ENCODE measurements at regions not wholly inside any gene's neighbourhood (a gene's known extent, or its start where the extent isn't known, plus 50 kb on each side); places are given as distances from the start of the nearest gene placed in this dataset.
"Not testable (repeated sequence)": the region's sequence is repeated elsewhere in the genome, so short reads cannot be mapped to it uniquely, and the experiment has no call there.

DNA sequence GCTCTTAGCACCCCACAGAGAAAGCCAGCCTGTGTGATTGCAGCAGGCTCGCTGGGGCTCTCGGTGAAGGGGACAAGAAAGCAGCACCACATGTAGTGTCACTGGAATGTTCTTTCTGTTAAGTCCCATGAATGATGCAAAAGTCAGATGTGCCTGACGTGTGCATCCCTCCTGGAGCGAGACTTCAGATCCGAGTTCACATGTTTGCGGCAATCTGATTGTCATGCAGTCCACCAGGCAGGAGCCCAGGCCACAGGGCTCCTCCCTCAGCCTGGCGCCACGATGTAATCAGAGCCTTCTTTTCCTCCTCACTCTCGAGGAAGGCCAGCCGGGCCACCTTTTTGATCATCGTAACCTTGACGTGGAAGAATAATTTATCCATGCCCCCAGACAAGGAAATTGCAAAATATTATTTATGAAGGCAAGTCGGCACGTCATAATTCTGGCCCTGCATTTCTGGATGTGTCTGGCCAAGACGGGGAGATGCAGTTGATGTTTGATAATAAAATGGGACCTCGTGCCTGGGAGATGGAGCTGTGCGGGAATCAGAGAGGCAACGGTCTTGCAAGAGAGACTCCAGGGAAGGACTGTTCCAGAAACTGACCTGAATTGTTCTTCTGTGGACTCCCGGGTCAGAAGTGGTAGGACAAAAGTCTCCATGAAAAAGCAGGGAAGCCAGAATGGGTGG, 214.6 kb downstream of the PHETA1 start:
- no peak for DNase-seq (ENCODE audit: low read depth)

DNA sequence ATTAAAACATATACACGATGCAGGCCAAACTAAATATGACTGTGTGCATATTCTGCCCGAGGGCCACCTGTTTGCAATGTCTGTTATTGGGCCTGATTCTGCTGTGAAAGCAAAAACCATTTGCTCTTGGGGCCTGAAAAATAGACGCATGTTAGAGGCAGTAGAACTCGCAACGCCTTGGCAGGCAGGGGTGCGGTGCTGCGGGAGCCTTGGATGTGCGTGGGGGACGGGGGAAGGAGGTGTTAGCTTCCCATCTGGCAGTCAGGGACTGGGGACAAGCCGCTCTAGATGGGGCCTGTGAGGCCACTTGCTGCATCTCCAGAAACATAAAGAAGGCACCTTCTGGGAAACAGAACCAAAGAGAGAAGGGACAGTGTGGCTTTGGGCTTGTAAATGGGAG, 216.3 kb downstream of the PHETA1 start:
- DNase-seq (ENCODE audit: low read depth), result no peak

DNA sequence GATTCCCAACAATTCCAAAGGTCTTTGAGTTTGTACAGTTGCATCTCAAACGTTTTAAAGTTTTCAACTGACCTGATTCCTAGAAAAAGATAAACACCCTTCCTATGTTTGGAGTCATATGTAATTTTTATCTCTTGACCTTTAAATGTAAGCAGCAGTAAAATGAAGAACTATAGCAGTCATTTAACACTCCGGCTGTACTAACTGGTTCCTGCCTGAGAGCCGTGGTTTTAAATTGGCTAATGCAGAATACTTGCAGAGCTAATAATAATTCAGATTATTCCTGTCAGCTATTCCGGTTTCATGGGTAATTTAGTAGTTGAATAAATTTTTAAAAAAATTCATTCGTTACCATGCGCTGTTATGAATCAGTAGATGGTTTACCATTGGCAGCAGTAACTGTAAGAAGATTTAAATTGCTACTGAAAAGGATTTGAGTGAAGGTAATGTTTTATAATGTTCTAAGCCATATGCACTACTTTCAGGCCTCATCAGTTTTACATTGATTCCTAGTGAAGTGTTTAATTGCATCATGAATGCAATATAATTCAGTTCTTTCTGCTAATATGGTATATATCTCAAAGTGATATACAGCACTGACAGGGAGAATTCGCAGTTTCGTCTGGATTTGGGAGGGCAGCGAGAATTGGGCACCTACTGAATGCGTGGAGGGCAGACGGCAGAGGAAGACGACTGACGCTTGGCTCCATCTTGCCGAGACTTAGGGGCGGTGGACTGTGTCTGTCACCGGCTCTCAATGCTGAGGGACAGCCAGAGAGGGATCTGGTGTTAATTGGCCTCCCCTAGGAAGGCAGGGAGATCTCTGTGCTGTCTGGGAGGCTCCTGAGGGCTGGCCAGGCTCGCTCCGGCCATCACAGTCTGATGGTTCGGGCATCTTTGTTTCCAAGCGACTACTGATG, 217.7 kb downstream of the PHETA1 start:
- no peak for DNase-seq (ENCODE audit: low read depth)

DNA sequence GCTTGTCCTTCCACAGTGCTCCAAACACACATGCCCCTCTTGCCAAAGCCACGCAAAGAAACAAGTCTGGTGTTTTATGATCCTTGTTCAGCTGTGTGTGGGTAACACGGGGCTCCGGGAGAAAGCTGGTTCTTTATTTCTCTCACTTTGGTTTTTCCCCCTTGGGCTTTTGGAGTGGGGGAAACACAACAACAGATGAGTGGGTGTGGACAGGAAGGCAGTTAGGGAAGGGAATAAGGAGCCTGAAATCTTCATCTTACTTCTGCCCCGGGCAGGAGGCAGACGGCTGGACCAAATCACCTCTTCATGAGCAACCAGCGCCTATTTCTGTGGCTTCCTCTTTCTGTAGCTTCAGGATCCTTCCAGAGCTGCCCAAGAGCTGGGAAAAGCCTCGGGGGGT, 218.5 kb downstream of the PHETA1 start:
- no peak for DNase-seq (ENCODE audit: low read depth)

DNA sequence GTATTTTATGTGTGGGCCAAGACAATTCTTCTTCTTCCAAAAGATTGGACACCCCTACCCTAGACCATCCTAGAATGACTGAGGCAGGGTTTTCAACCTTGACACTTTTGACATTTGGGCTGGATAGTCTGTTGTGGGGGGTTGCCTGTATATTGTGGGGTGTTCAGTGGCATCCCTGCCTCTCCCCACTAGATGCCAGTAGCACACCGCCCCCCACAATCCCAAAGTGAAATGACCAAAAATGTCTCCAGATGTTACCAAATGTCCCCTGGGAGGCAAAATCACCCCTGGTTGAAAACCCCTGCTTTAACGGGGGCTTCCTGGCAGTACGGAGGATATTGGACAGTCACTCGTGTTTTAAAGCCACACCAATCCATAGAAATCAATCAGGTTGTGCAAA, 219.6 kb downstream of the PHETA1 start:
- DNase-seq (ENCODE audit: low read depth), result no peak

DNA sequence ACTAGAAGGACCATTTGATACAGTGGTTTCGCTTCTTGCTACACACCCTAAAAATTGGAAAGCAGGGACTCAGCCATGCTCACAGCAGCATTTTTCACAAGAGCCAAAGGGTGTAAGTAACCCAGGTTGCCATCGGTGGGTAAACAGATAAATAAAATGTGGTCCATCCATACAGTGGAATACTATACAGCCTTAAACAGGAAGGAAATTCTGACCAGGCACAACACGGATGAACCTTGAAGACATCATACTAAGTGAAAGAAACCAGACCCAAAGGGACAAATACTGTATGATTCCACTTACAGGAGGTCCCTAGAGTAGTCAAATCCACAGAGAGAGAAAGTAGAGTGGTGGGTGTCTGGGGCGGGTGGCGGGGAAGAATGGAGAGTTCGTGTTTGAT, 220.9 kb downstream of the PHETA1 start:
- no peak for DNase-seq (ENCODE audit: low read depth)

DNA sequence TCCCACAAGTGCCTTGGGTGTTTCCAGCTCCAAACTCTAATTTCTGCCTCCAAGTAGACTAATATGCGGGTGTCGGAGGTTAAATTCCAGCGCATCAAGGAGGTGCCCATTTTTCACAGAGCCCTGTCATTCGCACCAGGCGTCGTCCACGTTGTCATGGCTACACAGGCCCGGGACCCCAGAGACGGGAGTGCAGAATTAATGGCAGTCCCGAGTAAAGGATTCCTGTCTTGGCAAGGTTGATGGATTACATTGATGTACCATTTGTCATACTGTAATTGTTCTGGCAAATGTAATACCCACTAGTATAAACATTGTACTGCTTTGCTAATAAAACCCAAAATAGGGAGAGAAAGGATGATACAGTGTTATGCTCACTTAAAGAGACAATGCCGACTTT, 222.9 kb upstream of the MYL2 start:
- DNase-seq (ENCODE audit: low read depth), result no peak

DNA sequence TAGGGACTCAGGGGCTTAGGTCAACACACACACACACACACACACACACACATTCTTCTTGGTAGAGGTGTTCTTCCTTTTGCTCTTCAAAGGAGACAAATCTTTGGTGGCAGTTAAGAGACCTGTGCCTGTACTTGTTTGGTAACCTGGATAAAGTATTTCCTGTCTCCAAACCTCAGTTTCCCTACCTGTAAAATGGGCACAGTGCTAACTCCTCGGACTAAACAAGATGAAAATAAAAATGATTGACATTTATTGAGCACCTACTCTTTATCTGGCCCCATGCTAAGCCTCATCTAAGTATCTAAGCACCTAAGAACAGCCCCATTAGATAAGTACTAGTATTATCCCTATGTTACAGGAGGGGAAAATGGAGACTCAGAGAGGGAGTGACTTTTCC, 220.8 kb upstream of the MYL2 start:
- DNase-seq (ENCODE audit: low read depth), result no peak

DNA sequence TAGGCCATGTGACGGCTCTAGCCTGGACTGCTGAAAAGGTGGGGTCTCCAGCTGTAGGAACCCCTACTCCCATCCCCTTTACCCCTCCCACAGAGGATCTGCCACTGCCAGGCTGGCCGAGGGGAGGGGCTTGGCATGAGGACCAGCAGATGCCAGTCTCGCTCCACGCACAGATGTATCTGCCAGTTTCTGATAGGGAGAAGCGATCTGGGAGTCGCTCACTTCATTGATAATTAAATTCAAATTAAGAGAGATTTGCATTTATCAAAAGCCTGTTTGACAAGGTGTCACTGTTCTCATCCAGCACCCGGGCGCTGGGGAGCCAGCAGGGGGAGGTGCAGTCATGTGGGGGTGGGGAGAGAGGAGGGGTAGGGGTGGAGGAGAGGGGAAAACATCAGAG, 217.6 kb upstream of the MYL2 start:
- DNase-seq (ENCODE audit: low read depth), result no peak

DNA sequence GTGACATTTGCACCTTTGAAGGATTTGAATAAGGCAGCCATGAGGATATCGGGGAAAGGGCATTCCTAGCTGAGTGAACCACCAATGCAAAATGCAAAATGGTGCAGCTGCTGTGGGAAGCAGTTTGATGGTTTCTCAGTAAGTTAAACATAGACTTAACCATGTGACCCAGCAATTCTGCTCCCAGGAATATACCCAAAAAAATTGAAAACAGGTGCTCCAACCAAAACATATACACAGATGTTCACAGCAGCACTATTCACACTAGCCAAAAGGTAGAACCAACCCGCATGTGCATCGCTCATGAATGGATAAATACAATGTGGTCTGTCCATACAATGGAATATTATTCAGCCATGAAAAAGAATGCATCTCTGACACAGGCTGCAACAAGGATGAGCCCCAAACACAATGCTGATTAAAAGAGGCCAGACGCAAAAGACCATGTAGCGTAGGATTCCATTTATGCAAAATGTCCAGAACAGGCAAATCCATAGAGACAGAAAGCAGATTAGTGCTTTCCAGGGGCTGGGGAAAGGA, 215.0 kb upstream of the MYL2 start:
- DNase-seq (ENCODE audit: low read depth), result no peak

DNA sequence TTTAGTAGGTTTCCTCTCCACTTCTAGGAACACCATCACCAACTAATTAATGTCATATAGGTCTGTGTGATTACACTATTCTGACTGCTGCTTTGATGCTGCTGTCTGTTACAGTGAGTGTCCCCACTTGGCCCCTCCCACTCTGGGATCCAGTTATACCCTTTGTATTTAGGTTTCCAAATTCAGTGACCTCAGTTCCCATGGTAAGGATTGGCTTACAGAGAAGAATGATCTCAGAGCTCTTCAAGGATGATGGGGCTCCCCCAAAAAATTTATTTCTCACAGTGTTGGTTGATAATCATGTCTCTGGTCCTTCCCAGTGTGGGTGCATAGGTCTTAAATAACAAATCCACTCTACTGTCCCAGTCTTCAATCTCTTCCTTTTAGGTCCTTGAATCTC, 210.0 kb upstream of the MYL2 start:
- no peak for DNase-seq (ENCODE audit: low read depth)

DNA sequence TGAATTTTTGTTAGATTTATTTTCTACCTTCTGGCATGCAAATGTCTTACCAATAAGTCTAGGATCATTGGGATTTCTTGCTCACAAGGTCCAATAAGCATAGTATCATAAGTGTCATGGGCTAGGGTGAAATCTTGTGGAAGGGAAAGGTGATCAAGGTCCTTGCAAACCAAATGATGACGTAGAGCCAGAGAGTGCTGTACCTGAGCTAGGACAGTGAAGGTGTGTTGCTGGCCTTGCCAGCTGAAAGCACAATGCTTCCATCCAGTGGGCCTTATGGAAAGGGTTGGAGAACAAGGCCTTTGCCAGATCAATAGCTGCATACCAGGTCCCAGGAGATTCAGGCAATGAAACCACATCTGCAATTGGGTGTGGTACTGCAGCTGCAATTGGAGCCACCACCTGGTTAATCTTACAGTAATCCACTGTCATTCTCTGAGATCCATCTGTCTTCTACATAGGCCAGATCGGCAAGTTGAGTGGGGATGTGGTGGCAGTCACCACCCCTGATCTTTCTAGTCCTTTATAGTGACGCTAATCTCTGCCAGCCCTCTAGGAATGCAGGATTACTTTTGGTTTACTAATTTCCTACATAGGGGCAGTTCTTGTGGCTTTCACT, 208.9 kb upstream of the MYL2 start:
- no peak for DNase-seq (ENCODE audit: low read depth)

DNA sequence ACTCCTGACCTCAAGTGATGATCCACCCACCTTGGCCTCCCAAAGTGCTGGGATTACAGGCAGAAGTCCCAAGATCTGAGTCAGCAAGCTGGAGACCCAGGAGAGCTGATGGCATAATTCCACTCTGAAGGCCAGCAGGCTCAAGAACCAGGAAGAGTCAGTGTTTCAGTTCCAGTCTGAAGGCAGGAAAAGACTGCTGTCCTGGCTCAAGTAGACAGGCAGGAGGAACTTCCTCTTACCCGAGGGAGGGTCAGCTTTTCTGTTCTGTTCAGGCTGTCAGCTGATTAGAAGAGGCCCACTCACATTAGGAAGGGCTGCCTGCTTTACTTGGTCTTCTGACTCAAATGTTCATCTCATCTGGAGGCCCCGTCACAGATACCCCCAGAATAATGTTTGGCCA, 206.0 kb upstream of the MYL2 start:
- DNase-seq (ENCODE audit: low read depth), result no peak

DNA sequence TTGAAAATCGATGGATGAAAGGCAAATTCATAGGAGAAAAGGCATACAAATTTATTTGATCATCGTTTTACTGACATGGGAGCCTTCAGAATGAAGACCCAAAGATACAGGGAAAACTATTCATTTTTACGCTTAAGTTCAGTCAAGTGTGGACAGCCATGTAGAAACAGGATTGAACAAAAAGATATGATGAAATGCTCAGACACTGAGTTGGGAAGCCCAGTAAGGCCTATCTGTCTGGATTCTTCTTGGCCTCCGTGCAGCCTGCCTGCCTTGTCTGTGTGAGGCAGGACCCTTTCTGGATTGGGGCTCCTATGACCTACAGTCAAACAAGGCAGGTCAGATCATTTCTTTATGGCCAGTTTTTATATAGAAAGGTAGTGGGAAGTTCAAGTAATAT, 203.8 kb upstream of the MYL2 start:
- DNase-seq (ENCODE audit: low read depth), result no peak

DNA sequence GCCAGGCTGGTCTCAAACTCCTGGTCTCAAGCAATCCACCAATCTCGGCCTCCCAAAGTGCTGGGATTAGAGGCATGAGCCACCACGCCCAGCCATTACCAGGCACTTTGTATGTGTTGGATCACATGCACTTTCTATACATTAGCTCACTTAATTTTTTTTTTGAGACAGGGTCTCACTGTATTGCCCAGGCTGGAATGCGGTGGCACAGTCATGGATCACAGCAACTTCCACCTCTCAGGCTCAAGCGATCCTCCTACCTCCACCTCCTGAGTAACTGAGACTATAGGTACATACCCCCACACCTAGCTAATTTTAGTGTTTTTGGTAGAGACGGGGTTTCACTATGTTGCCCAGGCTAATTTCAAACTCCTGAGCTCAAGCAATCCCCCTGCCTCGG, 203.0 kb upstream of the MYL2 start:
- no peak for DNase-seq (ENCODE audit: low read depth)

DNA sequence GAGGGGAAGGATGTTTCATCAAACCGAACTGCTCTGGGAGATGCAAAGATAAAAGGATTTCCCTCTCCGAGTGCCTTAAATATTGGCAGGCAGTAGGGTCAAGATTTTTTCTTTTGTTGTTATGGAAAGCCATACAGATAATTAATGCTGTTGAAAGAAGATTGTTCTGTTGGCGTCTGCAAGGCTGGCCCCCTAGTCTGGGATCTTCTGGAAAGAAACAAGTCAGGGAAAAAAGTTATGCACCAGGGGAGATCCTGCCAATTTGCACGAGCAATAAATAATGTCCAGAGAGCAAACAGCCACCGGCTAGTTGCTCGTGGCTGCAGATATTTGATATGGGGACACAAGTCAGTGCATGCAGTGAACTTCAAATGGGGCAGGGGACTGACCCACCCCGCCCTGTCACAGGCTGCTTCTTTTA, 202.1 kb upstream of the MYL2 start:
- no peak for DNase-seq (ENCODE audit: low read depth)

DNA sequence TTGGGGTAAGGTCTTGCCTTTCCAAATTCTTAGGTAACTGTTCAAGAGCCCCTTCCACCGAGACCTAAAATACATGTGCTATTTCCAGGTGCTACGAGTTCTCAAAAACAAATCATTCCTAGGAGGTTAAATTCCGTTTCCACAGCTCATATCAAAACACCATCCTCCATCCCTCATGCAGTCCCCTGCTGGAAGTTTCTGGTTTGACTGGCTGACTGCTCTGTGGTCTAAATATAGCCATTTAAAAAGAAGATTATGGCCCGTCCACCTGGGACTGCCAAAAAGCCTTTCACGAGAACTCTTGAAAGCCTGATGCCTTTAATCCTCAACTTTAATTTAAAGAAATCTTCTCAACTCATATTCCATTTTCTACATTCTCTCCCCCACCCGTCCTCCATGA, 201.5 kb upstream of the MYL2 start:
- DNase-seq (ENCODE audit: low read depth), result no peak

DNA sequence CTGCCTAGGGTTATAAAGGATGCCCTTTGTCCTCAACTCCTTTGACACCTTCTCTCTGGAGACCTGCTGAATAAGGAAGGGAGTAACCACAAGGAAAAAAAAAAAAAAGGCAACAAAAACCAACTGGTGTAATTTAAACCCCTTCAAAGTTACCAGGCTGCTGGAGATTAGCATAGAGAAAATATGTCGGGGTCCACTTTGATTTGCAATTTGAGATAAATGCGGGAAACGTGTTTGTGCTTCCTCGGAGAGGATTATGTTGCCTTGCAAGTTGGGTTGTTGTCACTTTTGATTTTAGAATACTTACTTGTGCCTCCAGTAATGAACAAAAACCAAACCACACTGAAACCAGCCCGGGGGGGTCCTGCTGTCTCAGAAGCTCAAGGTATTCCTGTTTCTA, 200.2 kb upstream of the MYL2 start:
- no peak for DNase-seq (ENCODE audit: low read depth)

DNA sequence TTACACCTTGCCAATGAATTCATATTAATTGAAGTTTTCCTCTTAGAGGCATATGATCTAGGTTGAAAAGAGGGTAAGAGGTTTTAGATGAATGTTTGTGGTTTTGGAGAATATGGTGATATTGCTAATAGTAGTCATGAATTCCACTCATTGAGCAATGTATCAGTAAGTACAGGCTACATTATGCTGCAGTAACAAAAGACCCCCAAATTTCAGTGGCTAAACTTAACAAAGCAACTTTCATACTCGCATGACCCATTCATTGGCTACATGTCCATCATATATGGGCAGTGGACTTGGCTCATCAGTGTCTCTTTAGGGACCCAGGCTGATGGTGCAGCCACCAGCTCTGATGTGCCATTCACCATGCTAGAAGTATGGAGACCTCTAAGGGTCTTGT, 196.6 kb upstream of the MYL2 start:
- no peak for DNase-seq (ENCODE audit: low read depth)

DNA sequence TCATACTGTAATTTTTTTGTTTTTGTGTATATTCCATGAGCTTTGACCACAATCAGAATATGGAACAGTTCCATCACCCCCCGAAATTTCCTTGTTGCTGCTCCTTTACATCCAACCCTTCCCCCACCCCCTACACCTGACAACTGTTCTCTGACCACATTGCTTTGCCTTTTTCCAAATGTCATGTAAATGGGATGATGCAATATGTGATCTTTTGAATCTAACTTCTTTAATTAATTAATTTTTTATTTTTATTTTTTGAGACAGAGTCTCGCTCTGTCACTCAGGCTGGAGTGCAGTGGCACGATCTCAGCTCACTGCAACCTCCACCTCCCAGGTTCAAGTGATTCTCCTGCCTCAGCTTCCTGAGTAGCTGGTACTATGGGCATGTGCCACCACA, 192.9 kb upstream of the MYL2 start:
- not testable (repeated sequence) for DNase-seq (ENCODE audit: low read depth)

DNA sequence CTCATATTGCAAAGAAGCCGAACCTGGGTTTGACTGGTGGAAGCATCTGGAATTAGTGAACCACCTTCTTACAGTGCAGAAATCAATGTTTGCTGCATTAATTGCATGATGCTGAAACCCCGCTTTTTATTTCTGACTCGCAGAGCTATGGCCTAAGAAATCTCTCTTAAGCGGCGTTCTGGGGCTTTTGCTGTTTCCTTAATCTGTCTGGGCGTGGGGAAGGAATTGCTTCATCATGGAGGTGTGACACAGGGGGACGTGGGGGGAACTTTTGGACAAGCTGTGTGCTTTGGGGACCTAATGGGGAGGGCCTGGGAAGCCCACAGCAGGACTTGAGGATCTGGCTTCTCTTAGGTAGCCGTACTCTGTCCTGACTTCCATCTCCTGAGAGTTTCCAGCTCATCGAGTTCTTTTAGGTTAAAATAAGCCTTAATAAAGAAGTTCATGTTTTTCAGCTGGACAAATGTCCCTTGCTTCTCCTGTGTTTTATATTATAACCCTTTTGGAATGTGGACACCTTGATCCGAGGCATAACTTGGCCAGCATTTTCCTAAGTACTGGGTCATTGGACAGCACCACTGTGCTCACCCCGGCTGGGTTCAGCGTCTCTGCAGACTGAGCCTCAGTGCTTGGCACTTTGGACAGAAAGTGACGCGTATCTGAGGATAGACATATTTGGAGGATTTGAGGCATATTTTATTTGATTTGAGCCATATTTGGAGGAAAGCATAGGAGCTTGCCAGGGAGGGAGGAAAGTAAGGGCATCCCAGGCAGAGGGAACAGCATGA, 192.1 kb upstream of the MYL2 start:
- DNase-seq (ENCODE audit: low read depth), result no peak

DNA sequence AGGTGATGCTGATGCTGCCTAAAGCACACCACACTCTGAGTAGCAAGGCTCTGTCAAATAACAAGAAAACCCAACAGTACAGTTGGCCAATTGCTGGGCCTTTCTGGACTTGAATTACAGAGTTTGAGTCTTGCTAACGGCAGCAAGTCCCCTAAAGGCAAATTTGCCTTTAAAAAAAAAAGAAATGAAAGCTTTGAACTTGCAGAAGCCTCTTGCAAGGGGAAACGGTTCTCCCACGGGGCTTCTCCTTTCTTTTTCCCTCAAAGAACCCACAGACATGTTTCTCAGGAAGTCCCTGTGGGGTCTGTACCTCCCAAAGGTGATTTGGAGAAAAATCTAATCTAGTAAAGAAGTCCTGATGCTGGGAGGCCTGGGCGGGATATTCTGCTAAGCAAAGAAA, 191.3 kb upstream of the MYL2 start:
- no peak for DNase-seq (ENCODE audit: low read depth)

Data from T-helper 22 cell (primary cell).